HG02981 (cell line): ENCODE measurements at regions not wholly inside any gene's neighbourhood (a gene's known extent, or its start where the extent isn't known, plus 50 kb on each side); places are given as distances from the start of the nearest gene placed in this dataset.
"Not testable (repeated sequence)": the region's sequence is repeated elsewhere in the genome, so short reads cannot be mapped to it uniquely, and the experiment has no call there.

Source experiments
- ATAC-seq: cut with Tn5 transposase; IDR thresholded peaks from one replicate; pipeline ENCODE4 v1.9.1; 2021; ENCODE audit warnings: mild to moderate bottlenecking, moderate library complexity; ENCODE audit not compliant: unreplicated experiment

GRCh38 chr5:17326600-17327037 is 109.2 kb downstream of the BASP1 start:
- no peak for ATAC-seq

GRCh38 chr5:17327048-17327625 is 109.7 kb downstream of the BASP1 start:
- no peak for ATAC-seq

GRCh38 chr5:17329571-17329970 is 112.1 kb downstream of the BASP1 start:
- no peak for ATAC-seq

GRCh38 chr5:17330386-17330785 is 113.0 kb downstream of the BASP1 start:
- no peak for ATAC-seq

- ATAC-seq = no peak
Observed at GRCh38 chr5:17331651-17332050, 114.2 kb downstream of the BASP1 start.

- no peak for ATAC-seq
Observed at GRCh38 chr5:17333755-17334154, 116.3 kb downstream of the BASP1 start.

GRCh38 chr5:17336054-17336453 is 118.6 kb downstream of the BASP1 start:
- ATAC-seq = no peak

- not testable (repeated sequence) for ATAC-seq
Observed at GRCh38 chr5:17336723-17337122, 119.3 kb downstream of the BASP1 start.

- no peak for ATAC-seq
Observed at GRCh38 chr5:17339841-17340240, 122.4 kb downstream of the BASP1 start.

GRCh38 chr5:17340379-17340778 is 122.9 kb downstream of the BASP1 start:
- no peak for ATAC-seq

- no peak for ATAC-seq
Observed at GRCh38 chr5:17340819-17341218, 123.4 kb downstream of the BASP1 start.

GRCh38 chr5:17343675-17344074 is 126.2 kb downstream of the BASP1 start:
- peak; percentile 94 for ATAC-seq

GRCh38 chr5:17346811-17347210 is 129.4 kb downstream of the BASP1 start:
- ATAC-seq = no peak

GRCh38 chr5:17352223-17352622 is 134.8 kb downstream of the BASP1 start:
- no peak for ATAC-seq

- no peak for ATAC-seq
Observed at GRCh38 chr5:17354265-17354664, 136.8 kb downstream of the BASP1 start.

- ATAC-seq = no peak
Observed at GRCh38 chr5:17355586-17356346, 138.3 kb downstream of the BASP1 start.

- no peak for ATAC-seq
Observed at GRCh38 chr5:17356551-17356950, 139.1 kb downstream of the BASP1 start.

- ATAC-seq = no peak
Observed at GRCh38 chr5:17357504-17357903, 140.1 kb downstream of the BASP1 start.

- no peak for ATAC-seq
Observed at GRCh38 chr5:17358031-17358430, 140.0 kb upstream of the TAF11L2 start.

- no peak for ATAC-seq
Observed at GRCh38 chr5:17359451-17360011, 138.5 kb upstream of the TAF11L2 start.

GRCh38 chr5:17360879-17361278 is 137.2 kb upstream of the TAF11L2 start:
- no peak for ATAC-seq

- no peak for ATAC-seq
Observed at GRCh38 chr5:17361331-17361730, 136.7 kb upstream of the TAF11L2 start.
